H1 (cell line): ENCODE measurements at regions not wholly inside any gene's neighbourhood (a gene's known extent, or its start where the extent isn't known, plus 50 kb on each side); places are given as distances from the start of the nearest gene placed in this dataset.

Experiments used
- CTCF ChIA-PET: fragments of 300-600 bp; sonication (Branson Sonifier 250); formaldehyde crosslinking; loops from one replicate; lab custom pipeline; 2021; ENCODE audit not compliant: partially characterized antibody; lab: Charles Lee
- POLR2A ChIA-PET: fragments of 300-600 bp; sonication (Branson Sonifier 250); formaldehyde crosslinking; loops from one replicate; lab custom pipeline; 2021; ENCODE audit warnings: inconsistent platforms; ENCODE audit not compliant: partially characterized antibody; lab: Charles Lee
- DNase-seq, 2 experiments: peaks; one replicate each; pipeline versions ENCODE4 v3.0.0 to v3.0.0-alpha.2; 2010 to 2022; ENCODE audit warnings: low spot score in 2 of 2, low read depth in 1 of 2, mixed read lengths in 1 of 2
- FAIRE-seq: peaks from 2 replicates; lab custom pipeline; 2011; peaks lifted over from hg19 to GRCh38; lab: Jason Lieb, UNC
- H2AFZ ChIP-seq: 2 replicates; pipeline ENCODE4 v1.8.1; 2012; ENCODE audit warnings: low read length, inconsistent platforms
- H2AK5ac ChIP-seq: 2 replicates; pipeline ENCODE4 v1.6.1; 2013; ENCODE audit warnings: low read depth, low read length
- H2BK120ac ChIP-seq: replicated peaks from 2 replicates; pipeline ENCODE3; 2013; ENCODE audit warnings: low read depth, low read length, inconsistent platforms
- H2BK12ac ChIP-seq: 2 replicates; pipeline ENCODE4 v1.6.1; 2013; ENCODE audit warnings: low read depth, low read length
- H2BK15ac ChIP-seq: 2 replicates; pipeline ENCODE4 v1.6.1; 2013; ENCODE audit warnings: low read length
- H2BK20ac ChIP-seq: 2 replicates; pipeline ENCODE4 v1.6.1; 2013; ENCODE audit warnings: low read length
- H2BK5ac ChIP-seq: 2 replicates; pipeline ENCODE4 v1.6.1; 2013; ENCODE audit warnings: low read depth, low read length
- H3K14ac ChIP-seq: 2 replicates; pipeline ENCODE4 v1.6.1; 2013; ENCODE audit warnings: inconsistent platforms; ENCODE audit not compliant: insufficient read length
- H3K18ac ChIP-seq: 2 replicates; pipeline ENCODE4 v1.6.1; 2013; ENCODE audit warnings: low read length; ENCODE audit errors: extremely low read depth
- H3K23ac ChIP-seq: 2 replicates; pipeline ENCODE4 v1.6.1; 2013; ENCODE audit warnings: inconsistent platforms; ENCODE audit not compliant: insufficient read length
- H3K23me2 ChIP-seq: 2 replicates; pipeline ENCODE4 v1.6.1; 2013; ENCODE audit warnings: low read depth, low read length
- H3K27ac ChIP-seq: 2 replicates; pipeline ENCODE4 v1.6.1; 2011; ENCODE audit warnings: low read depth, low read length, inconsistent platforms
- H3K27me3 ChIP-seq, 4 experiments: replicated peaks in 1 of 4; 1 replicate in 1 of 4; 2 replicates in 3 of 4; pipeline versions ENCODE4 v1.6.1 to v1.8.1; 2011 to 2013; ENCODE audit warnings: low read length in 3 of 4, mild to moderate bottlenecking in 3 of 4, inconsistent platforms in 2 of 4, mixed read lengths in 2 of 4, moderate library complexity in 1 of 4; ENCODE audit not compliant: control insufficient read depth in 3 of 4, insufficient read depth in 3 of 4; ENCODE audit errors: extremely low read depth in 1 of 4
- H3K36me3 ChIP-seq, 4 experiments: 2 replicates each; pipeline versions ENCODE4 v1.6.1 to v1.8.1; 2011 to 2013; ENCODE audit warnings: mild to moderate bottlenecking in 4 of 4, low read length in 3 of 4, moderate library complexity in 2 of 4, control low read depth in 1 of 4, inconsistent platforms in 1 of 4; ENCODE audit not compliant: insufficient read depth in 4 of 4, control insufficient read depth in 2 of 4
- H3K4ac ChIP-seq: replicated peaks from 2 replicates; pipeline ENCODE3; 2013; ENCODE audit warnings: low read length, low read depth, mixed read lengths, inconsistent platforms; ENCODE audit not compliant: insufficient read length
- H3K4me1 ChIP-seq, 4 experiments: replicated peaks in 1 of 4; 1 replicate in 1 of 4; 2 replicates in 3 of 4; pipeline versions ENCODE4 v1.6.1 to v1.8.1; 2011 to 2013; ENCODE audit warnings: low read length in 3 of 4, inconsistent platforms in 2 of 4, mixed read lengths in 1 of 4; ENCODE audit not compliant: insufficient read depth in 4 of 4, control insufficient read depth in 3 of 4
- H3K4me2 ChIP-seq, 2 experiments: 2 replicates each; pipeline versions ENCODE4 v1.6.1 to v1.8.1; 2011 to 2013; ENCODE audit warnings: low read depth in 2 of 2, low read length in 2 of 2, control low read depth in 1 of 2, inconsistent platforms in 1 of 2, mild to moderate bottlenecking in 1 of 2; ENCODE audit not compliant: insufficient read depth in 1 of 2
- H3K4me3 ChIP-seq, 4 experiments: fragments of 200-600, 300-600 bp in 1 of 4; sonication (generic), shearing (Covaris generic), sonication (Bioruptor Twin) in 1 of 4; 2 replicates each; pipeline versions ENCODE4 v1.5.1 to v1.8.1; 2011 to 2016; ENCODE audit warnings: low read length in 4 of 4, low read depth in 3 of 4, control low read depth in 2 of 4, inconsistent platforms in 2 of 4, mild to moderate bottlenecking in 2 of 4, mixed read lengths in 1 of 4, moderate library complexity in 1 of 4; ENCODE audit not compliant: insufficient read depth in 2 of 4; ENCODE audit errors: extremely low read depth in 1 of 4
- H3K56ac ChIP-seq: replicated peaks from 2 replicates; pipeline ENCODE3; 2013; ENCODE audit warnings: low read depth, mild to moderate bottlenecking, mixed read lengths, low read length, inconsistent platforms; ENCODE audit not compliant: insufficient read length
- H3K79me1 ChIP-seq: 2 replicates; pipeline ENCODE4 v1.6.1; 2013; ENCODE audit warnings: low read depth, low read length, control low read depth
- H3K79me2 ChIP-seq, 2 experiments: 2 replicates each; pipeline versions ENCODE4 v1.6.1 to v1.8.1; 2012 to 2013; ENCODE audit warnings: low read length in 2 of 2, mild to moderate bottlenecking in 2 of 2, inconsistent platforms in 1 of 2; ENCODE audit not compliant: insufficient read depth in 2 of 2, control insufficient read depth in 1 of 2
- H3K9ac ChIP-seq, 4 experiments: replicated peaks in 1 of 4; 1 replicate in 1 of 4; 2 replicates in 3 of 4; pipeline versions ENCODE4 v1.6.1 to v1.8.1; 2011 to 2013; ENCODE audit warnings: low read depth in 3 of 4, low read length in 3 of 4, control low read depth in 2 of 4, mild to moderate bottlenecking in 2 of 4, moderate library complexity in 2 of 4, inconsistent platforms in 1 of 4; ENCODE audit errors: extremely low read depth in 1 of 4
- H3K9me3 ChIP-seq, 2 experiments: 2 replicates each; pipeline versions ENCODE4 v1.6.1 to v1.8.1; 2012 to 2013; ENCODE audit warnings: mild to moderate bottlenecking in 2 of 2, moderate library complexity in 2 of 2, control low read depth in 1 of 2, inconsistent platforms in 1 of 2, low read depth in 1 of 2, low read length in 1 of 2, mixed read lengths in 1 of 2; ENCODE audit not compliant: insufficient read depth in 2 of 2
- H4K20me1 ChIP-seq, 2 experiments: replicated peaks in 1 of 2; 2 replicates each; pipeline versions ENCODE3 to v1.8.1; 2011 to 2013; ENCODE audit warnings: inconsistent platforms in 2 of 2, low read length in 2 of 2, mild to moderate bottlenecking in 1 of 2; ENCODE audit not compliant: insufficient read depth in 2 of 2, control insufficient read depth in 1 of 2
- H4K5ac ChIP-seq: 2 replicates; pipeline ENCODE4 v1.6.1; 2013; ENCODE audit warnings: low read length, low read depth, mixed read lengths, inconsistent platforms; ENCODE audit not compliant: insufficient read length
- H4K8ac ChIP-seq: 2 replicates; pipeline ENCODE4 v1.8.0; 2013; ENCODE audit warnings: mild to moderate bottlenecking, moderate library complexity, low read length, inconsistent platforms; ENCODE audit not compliant: insufficient read depth; ENCODE audit errors: extremely low read depth
- H4K91ac ChIP-seq: replicated peaks from 2 replicates; pipeline ENCODE3; 2013; ENCODE audit warnings: low read length, mixed read lengths, inconsistent platforms; ENCODE audit not compliant: insufficient read length
- BACH1 ChIP-seq: IDR thresholded peaks from 2 replicates; pipeline ENCODE4 v1.6.1; 2012; ENCODE audit warnings: low read length, improper control_type of control experiment
- CBX8 ChIP-seq: fragments of 300-800, 300-1000 bp; sonication (generic); IDR thresholded peaks from 2 replicates; pipeline ENCODE4 v1.7.1; 2016; ENCODE audit warnings: low read depth, low read length, borderline replicate concordance
- KDM5A ChIP-seq: fragments of 200-600 bp; IDR thresholded peaks from 2 replicates; pipeline ENCODE4 v1.7.1; 2012; ENCODE audit warnings: mild to moderate bottlenecking, low read length, inconsistent platforms, mixed read lengths
- RNF2 ChIP-seq: fragments of 200-900, 300-1000 bp; sonication (generic); IDR thresholded peaks from 2 replicates; pipeline ENCODE4 v1.7.1; 2016; ENCODE audit warnings: borderline replicate concordance, low read depth, mild to moderate bottlenecking, antibody characterized with exemption, low read length; ENCODE audit not compliant: poor library complexity, severe bottlenecking; ENCODE audit errors: missing control alignments
- SIRT6 ChIP-seq: IDR thresholded peaks from one replicate; pipeline ENCODE4 v1.7.1; 2012; ENCODE audit warnings: low read length, inconsistent platforms
- SRF ChIP-seq: IDR thresholded peaks from 2 replicates; pipeline ENCODE4 v1.6.1; 2011; ENCODE audit warnings: mild to moderate bottlenecking, low read depth, low read length, moderate library complexity
- TEAD4 ChIP-seq: IDR thresholded peaks from 2 replicates; pipeline ENCODE4 v1.6.1; 2012; ENCODE audit warnings: low read depth, low read length, inconsistent platforms, mixed read lengths
- WGBS, 2 experiments: shearing (Covaris generic) in 1 of 2; methylation state at CpG; one replicate each; pipeline versions ENCODE4 v1.1.6 to v1.1.7; 2013 to 2015; ENCODE audit warnings: low lambda C conversion rate in 2 of 2, mixed read lengths in 2 of 2, inconsistent platforms in 1 of 2, low coverage in 1 of 2, missing lambda C conversion rate in 1 of 2; ENCODE audit not compliant: insufficient replicate concordance in 2 of 2, insufficient coverage in 1 of 2, insufficient read length in 1 of 2; ENCODE audit errors: extremely low coverage in 1 of 2, missing lambda C conversion rate in 1 of 2; 5-methylcytosine and 5-hydroxymethylcytosine counted together

DNA sequence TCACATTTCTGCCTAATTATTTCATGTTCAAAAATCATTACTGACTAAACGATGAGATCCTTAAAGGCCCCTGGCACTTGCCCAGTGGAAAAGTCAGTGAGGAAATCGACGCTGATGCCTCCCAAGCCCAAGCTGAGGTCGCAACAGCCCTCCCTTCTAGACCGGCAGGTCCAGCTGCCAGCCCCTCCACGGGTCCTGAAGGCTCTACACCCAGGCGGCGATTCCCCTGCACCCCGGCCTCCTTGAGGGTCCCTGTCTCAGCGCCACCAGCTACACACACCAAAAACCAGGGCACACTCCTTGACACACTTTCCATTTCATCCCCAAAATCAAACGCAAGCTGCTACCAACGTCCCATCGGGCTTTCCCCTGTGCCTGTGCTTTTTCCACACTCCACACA lies 200.1 kb upstream of the RNF32 start:
- no peak overlapping the region for H4K5ac ChIP-seq
- TF ChIP-seq SIRT6 = no peak
- no peak for TF ChIP-seq BACH1
- no peak for TF ChIP-seq TEAD4
- TF ChIP-seq SRF = no peak
- no peak for TF ChIP-seq CBX8
- TF ChIP-seq KDM5A = no peak
- no peak for TF ChIP-seq RNF2
- TF ChIP-seq, all 59 proteins: peak for 0
- H3K79me2 ChIP-seq = no peaks in the 10 kb centered on the region
- H3K4me2 ChIP-seq = no peak overlapping the region
- 91% methylated on average over 13 of the region's 13 CpGs; no CpG with 5 or more reads in 1 of the 2 experiments for WGBS, 2 experiments
- no peak overlapping the region for H3K18ac ChIP-seq
- H3K4me3 ChIP-seq = no peak overlapping the region
- no peak overlapping the region for H4K91ac ChIP-seq
- DNase-seq = no peak
- no peak overlapping the region for H3K27ac ChIP-seq
- H3K9ac ChIP-seq = no peak overlapping the region
- H2BK120ac ChIP-seq = no peak overlapping the region
- no peak overlapping the region for H3K56ac ChIP-seq
- peak overlapping the region; percentile 53; the same call in 1 of the 2 replicates for H4K8ac ChIP-seq
- H3K4ac ChIP-seq = no peak overlapping the region
- H3K79me1 ChIP-seq = no peaks in the 10 kb centered on the region
- no peaks in the 10 kb centered on the region for H3K36me3 ChIP-seq
- no peak overlapping the region for H2BK5ac ChIP-seq
- no peak for FAIRE-seq
- CTCF ChIA-PET = no interaction called here
- H2BK12ac ChIP-seq = no peak overlapping the region
- POLR2A ChIA-PET = no interaction called here
- no peaks in the 10 kb centered on the region for H3K23me2 ChIP-seq
- H3K27me3 ChIP-seq = no peaks in the 10 kb centered on the region
- no peak overlapping the region for H2AFZ ChIP-seq
- no peaks in the 10 kb centered on the region for H3K9me3 ChIP-seq
- H4K20me1 ChIP-seq = no peaks in the 10 kb centered on the region
- H2BK15ac ChIP-seq = no peak overlapping the region
- H3K4me1 ChIP-seq = peaks cover 0 to 4% (median under 1%) of the 10 kb centered on the region in 4 experiments; a peak in 1 of 7 replicates
- H2AK5ac ChIP-seq = no peak overlapping the region
- H3K23ac ChIP-seq = no peak overlapping the region
- no peak overlapping the region for H2BK20ac ChIP-seq
- H3K14ac ChIP-seq = no peak overlapping the region
